ENCODE measurements at regions not wholly inside any gene's neighbourhood (a gene's known extent, or its start where the extent isn't known, plus 50 kb on each side); places are given as distances from the start of the nearest gene placed in this dataset.

DNA sequence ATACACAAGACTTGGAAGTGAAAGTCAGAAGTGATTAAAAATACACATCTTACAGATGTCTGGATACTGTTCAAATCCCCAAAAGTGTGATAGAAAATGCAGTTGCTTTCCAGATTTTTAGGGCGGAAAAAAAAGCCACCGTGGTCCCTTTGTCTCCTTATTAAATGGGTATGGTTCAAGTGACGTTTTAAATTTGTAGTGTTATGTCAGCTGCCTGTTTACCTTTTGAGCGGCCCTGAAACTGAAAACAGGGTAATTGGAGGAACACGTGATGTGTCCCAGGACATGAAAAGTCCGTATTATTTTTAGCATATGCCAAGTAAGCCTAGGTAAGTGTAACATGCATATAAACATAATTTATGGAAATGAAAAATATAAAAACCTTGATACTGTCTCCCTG is 109.0 kb upstream of the PDZRN3 start:
- no peak overlapping the region for H3K4me3 ChIP-seq (ENCODE audit: low read length)
- TF ChIP-seq, protein P1, sequence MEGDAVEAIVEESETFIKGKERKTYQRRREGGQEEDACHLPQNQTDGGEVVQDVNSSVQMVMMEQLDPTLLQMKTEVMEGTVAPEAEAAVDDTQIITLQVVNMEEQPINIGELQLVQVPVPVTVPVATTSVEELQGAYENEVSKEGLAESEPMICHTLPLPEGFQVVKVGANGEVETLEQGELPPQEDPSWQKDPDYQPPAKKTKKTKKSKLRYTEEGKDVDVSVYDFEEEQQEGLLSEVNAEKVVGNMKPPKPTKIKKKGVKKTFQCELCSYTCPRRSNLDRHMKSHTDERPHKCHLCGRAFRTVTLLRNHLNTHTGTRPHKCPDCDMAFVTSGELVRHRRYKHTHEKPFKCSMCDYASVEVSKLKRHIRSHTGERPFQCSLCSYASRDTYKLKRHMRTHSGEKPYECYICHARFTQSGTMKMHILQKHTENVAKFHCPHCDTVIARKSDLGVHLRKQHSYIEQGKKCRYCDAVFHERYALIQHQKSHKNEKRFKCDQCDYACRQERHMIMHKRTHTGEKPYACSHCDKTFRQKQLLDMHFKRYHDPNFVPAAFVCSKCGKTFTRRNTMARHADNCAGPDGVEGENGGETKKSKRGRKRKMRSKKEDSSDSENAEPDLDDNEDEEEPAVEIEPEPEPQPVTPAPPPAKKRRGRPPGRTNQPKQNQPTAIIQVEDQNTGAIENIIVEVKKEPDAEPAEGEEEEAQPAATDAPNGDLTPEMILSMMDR (conservative IDR thresholded peaks at IDR 0.05; ENCODE audit: low read depth, low read length): no peak
- DNase-seq (ENCODE audit: low read depth): no peak

- no peak for DNase-seq (ENCODE audit: low read depth)
- TF ChIP-seq, protein P1 (conservative IDR thresholded peaks at IDR 0.05; ENCODE audit: low read depth, low read length): no peak
- no peak overlapping the region for H3K4me3 ChIP-seq (ENCODE audit: low read length)
Measured at GRCh38 chr3:73729969-73730440, 105.3 kb upstream of the PDZRN3 start.

DNA sequence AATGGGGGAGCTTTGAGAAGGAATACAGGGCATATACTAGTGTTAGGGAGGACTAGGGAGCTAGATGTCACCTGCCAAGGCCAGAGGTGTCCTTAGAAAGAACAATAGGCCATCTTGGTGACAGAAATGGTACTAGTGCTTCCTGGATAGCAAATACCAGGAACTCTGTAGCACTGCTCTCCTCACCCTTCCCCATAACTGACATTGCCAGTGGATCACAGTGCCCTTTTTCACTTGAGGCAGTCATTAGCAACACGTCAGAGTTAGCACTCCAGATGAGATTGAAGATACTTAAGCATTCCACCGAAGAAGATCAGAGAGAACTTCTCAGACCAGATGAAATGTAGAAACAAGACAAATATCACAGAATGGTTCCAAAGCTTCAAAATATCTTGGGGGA is 103.1 kb upstream of the PDZRN3 start:
- TF ChIP-seq, protein P1 (conservative IDR thresholded peaks at IDR 0.05; ENCODE audit: low read depth, low read length): no peak
- no peak overlapping the region for H3K4me3 ChIP-seq (ENCODE audit: low read length)
- DNase-seq (ENCODE audit: low read depth): no peak

DNA sequence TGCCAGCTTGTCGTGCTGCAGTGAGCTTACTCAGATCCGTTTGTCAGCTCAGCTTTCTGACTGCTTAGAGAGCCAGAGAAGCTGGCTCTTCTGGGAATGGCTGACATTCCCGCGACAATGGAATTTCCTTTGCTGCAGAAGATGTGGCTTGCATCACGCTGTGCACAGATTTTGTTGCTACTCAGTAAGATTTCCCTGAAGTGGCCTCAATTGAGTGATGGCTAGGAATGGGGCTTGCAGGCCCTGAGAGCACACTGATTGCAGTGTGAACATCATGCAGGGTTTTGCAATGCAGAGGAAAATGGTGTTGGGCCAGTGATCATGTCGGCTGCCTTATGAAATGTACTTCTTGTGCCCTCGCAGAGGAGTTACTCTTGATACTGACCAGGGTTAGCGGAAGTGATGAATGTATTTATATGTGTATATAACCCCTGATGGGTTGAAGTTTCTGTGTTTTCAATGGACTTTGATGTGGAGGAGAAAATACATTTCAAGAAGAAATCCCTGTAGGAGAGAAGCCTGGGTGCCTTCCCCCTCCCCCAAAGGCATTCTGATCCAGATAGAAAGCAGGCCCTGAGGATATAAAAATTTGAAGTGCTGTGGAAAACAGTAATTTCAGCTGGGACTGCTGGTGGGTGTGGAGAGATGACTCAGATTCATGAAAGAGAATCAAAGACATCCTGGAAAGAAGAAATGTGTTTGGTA is 102.5 kb upstream of the PDZRN3 start:
- peak; percentile 37 for DNase-seq (ENCODE audit: low read depth)
- H3K4me3 ChIP-seq (ENCODE audit: low read length): no peak overlapping the region
- TF ChIP-seq, protein P1 (conservative IDR thresholded peaks at IDR 0.05; ENCODE audit: low read depth, low read length): no peak

GRCh38 chr3:73723596-73723995 is 98.9 kb upstream of the PDZRN3 start:
- TF ChIP-seq, protein P1 (conservative IDR thresholded peaks at IDR 0.05; ENCODE audit: low read depth, low read length): no peak
- H3K4me3 ChIP-seq (ENCODE audit: low read length): no peak overlapping the region
- no peak for DNase-seq (ENCODE audit: low read depth)

DNA sequence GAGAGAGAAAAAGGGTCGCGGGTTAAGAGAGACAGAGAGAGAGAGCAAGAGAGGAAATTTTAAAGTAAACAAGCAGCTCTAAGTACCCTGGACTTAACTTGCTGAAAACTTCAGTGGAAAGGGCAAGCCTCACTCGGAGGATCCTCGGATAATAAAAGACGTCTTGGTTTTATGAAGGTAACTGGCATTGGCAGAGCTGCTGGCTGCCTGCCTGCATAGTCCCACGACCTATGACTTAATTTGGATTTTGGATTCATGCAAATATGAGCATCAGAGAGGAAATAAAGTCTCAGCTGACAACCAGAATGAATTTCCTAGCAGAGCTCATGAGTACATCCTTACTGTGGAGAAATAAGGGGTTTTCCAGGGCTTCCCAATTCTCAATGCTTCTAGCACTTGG is 95.1 kb upstream of the PDZRN3 start:
- no peak overlapping the region for H3K4me3 ChIP-seq (ENCODE audit: low read length)
- peak; percentile 30 for DNase-seq (ENCODE audit: low read depth)
- TF ChIP-seq, protein P1 (conservative IDR thresholded peaks at IDR 0.05; ENCODE audit: low read depth, low read length): no peak

DNA sequence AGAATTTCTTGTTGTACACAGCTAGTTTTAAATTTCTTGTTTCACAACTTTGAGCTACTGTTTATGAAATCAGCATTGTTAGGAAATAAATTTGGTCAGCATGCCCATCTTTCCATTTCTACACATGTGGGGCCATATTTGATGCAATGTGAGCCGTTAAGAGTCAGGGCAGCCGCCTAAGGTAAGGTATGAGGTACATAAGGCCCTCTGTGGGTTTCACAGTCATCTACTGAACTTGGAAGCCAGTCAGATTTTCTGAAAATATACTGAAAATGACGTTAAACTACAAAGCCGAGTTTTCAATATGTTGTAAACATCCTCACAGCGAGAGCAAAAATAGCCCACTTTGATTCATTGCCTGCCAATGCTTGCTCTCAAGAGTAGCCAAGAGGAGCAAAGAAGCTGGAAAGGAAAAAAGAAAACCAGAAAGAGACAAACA is 94.7 kb upstream of the PDZRN3 start:
- H3K4me3 ChIP-seq (ENCODE audit: low read length): no peak overlapping the region
- TF ChIP-seq, protein P1 (conservative IDR thresholded peaks at IDR 0.05; ENCODE audit: low read depth, low read length): no peak
- DNase-seq (ENCODE audit: low read depth): no peak
